ENCODE measurements at regions not wholly inside any gene's neighbourhood (a gene's known extent, or its start where the extent isn't known, plus 50 kb on each side); places are given as distances from the start of the nearest gene placed in this dataset.

GRCh38 chr13:48885027-48885395, 90.7 kb upstream of the FNDC3A start:
- TF ChIP-seq CTCF (conservative IDR thresholded peaks at IDR 0.05; ENCODE audit: low read depth in 2 of 2) = no peak
- TF ChIP-seq POLR2AphosphoS5 (IDR thresholded peaks at IDR 0.05; ENCODE audit: low read depth) = no peak
- no peak for TF ChIP-seq ETS1 (IDR thresholded peaks at IDR 0.05)
- no peak for TF ChIP-seq EZH2 (IDR thresholded peaks at IDR 0.05; ENCODE audit: low read depth, unreplicated experiment)
- no peak for TF ChIP-seq JUNB (IDR thresholded peaks at IDR 0.05; ENCODE audit: unreplicated experiment)
